ENCODE measurements at regions not wholly inside any gene's neighbourhood (a gene's known extent, or its start where the extent isn't known, plus 50 kb on each side); places are given as distances from the start of the nearest gene placed in this dataset.

DNA sequence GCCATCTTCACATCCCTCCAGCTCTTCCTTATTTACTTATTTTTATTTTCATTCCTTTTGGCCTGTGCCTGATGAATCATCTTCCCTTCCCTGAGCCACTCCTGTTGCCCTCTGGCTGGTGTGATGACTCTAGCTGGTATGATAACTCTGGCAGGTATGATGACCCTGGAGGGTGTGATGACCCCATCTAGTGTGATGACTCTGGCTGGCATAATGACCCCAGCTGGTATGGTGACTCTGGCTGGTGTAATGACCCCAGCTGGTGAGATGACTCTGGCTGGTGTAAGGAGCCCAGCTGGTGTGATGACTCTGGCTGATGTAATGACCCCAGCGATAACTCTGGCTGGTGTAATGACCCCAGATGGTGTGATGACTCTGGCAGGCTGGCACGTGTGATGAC, 426.8 kb downstream of the QKI start:
- TF ChIP-seq, protein P1, sequence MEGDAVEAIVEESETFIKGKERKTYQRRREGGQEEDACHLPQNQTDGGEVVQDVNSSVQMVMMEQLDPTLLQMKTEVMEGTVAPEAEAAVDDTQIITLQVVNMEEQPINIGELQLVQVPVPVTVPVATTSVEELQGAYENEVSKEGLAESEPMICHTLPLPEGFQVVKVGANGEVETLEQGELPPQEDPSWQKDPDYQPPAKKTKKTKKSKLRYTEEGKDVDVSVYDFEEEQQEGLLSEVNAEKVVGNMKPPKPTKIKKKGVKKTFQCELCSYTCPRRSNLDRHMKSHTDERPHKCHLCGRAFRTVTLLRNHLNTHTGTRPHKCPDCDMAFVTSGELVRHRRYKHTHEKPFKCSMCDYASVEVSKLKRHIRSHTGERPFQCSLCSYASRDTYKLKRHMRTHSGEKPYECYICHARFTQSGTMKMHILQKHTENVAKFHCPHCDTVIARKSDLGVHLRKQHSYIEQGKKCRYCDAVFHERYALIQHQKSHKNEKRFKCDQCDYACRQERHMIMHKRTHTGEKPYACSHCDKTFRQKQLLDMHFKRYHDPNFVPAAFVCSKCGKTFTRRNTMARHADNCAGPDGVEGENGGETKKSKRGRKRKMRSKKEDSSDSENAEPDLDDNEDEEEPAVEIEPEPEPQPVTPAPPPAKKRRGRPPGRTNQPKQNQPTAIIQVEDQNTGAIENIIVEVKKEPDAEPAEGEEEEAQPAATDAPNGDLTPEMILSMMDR (IDR thresholded peaks at IDR 0.05; ENCODE audit: insufficient read depth, low read depth, low read length, missing control alignments), result no peak
- no peak for DNase-seq (ENCODE audit: low read depth)
- no peak overlapping the region for H3K4me3 ChIP-seq (ENCODE audit: low read depth, low read length)

DNA sequence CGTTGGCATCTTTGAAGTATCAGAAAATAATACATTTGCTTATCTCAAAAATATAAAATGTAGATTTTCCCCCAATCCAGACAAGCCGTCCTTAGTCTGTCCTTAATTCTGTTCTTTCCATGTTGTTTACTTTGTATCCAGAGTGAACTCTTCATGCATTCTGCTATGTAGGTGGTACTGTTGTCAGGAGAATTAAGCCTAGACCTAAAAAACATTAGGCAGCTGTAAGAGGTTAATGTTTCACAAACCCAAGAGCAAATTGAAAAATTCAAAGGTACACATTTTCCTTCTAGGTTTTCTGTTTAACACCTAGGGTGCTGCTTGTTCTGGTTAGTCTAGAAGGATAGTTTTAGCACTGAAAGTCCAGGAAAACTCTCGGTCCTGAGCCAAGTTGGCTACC, 426.4 kb downstream of the QKI start:
- DNase-seq (ENCODE audit: low read depth), result no peak
- TF ChIP-seq, protein P1 (IDR thresholded peaks at IDR 0.05; ENCODE audit: insufficient read depth, low read depth, low read length, missing control alignments), result no peak
- H3K4me3 ChIP-seq (ENCODE audit: low read depth, low read length), result no peak overlapping the region

GRCh38 chr6:163839296-163839695, 424.8 kb downstream of the QKI start:
- TF ChIP-seq, protein P1 (IDR thresholded peaks at IDR 0.05; ENCODE audit: insufficient read depth, low read depth, low read length, missing control alignments), result no peak
- no peak for DNase-seq (ENCODE audit: low read depth)
- H3K4me3 ChIP-seq (ENCODE audit: low read depth, low read length), result no peak overlapping the region

DNA sequence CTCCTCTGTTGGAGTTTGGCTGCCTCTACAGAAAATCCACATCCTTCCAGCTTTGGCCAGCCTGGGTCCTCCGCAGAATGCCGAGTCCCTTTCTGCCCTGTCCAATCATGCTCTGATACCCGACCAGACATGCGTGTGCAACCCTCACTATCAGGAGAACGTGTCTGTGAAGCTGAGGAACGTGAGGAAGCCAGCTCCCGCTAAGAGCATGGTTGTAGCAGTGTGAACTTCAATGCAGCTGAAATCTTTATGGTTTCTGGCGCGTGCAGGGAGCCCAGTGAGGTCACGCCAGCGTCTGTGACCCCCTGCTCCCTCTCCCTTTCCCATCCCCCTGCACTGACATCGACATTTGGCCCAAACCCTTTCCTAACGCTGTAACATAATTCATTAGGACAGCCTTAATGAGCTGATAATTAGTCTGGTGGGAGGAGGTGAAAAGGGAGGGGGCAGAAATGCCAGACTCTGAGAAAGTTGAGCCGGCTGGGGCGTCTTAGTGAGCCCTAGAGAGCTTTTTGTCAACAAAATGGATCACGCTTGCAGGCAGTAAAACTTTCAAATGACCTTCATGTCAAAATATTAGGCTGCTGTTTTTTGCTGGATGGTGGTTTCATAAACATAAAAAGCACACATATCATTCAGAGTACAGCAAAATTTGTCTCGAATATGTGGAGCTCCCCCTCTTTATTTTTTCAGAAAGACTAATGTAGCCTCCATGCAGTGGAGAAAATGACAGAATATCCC, 423.3 kb downstream of the QKI start:
- TF ChIP-seq, protein P1 (IDR thresholded peaks at IDR 0.05; ENCODE audit: insufficient read depth, low read depth, low read length, missing control alignments), result no peak
- DNase-seq (ENCODE audit: low read depth), result no peak
- no peak overlapping the region for H3K4me3 ChIP-seq (ENCODE audit: low read depth, low read length)

DNA sequence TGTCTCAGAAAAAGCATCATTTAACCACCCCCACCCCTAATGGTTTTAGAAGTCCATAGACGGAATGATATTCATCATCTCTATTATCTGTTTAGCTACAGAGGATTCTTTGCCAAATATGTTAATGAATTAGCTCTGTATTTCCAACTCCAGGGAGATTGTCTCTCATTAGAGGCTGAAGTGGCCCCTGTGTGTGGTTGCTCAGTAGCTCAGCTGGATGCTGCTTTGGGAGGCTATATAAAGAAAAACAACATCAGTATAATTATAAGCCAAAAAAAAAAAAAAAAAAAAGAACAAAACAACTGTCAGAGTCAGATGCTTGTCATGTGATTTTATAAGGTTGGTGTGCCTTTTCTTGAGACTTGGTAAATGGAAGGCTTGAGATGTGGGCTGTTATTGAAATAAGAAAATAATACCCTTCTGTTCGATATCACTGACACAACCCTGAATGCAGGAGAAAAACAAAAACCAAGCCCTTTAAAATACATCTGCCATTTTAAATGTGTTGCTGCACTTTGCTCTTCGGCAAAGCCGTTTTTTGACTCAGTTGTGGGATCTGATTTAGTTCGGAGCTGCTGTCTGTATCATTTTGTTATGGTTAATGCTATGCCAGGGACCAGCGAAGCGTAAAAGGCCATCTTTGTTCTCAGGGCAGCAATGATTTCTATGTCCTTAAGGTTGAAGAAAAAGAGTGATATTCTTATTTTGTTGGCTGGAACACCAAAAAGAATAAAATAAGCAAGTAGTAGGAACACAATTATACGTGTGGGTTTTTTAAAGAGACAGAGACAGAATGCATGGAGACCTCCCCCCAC, 422.6 kb downstream of the QKI start:
- H3K4me3 ChIP-seq (ENCODE audit: low read depth, low read length), result no peak overlapping the region
- TF ChIP-seq, protein P1 (IDR thresholded peaks at IDR 0.05; ENCODE audit: insufficient read depth, low read depth, low read length, missing control alignments), result no peak
- no peak for DNase-seq (ENCODE audit: low read depth)

DNA sequence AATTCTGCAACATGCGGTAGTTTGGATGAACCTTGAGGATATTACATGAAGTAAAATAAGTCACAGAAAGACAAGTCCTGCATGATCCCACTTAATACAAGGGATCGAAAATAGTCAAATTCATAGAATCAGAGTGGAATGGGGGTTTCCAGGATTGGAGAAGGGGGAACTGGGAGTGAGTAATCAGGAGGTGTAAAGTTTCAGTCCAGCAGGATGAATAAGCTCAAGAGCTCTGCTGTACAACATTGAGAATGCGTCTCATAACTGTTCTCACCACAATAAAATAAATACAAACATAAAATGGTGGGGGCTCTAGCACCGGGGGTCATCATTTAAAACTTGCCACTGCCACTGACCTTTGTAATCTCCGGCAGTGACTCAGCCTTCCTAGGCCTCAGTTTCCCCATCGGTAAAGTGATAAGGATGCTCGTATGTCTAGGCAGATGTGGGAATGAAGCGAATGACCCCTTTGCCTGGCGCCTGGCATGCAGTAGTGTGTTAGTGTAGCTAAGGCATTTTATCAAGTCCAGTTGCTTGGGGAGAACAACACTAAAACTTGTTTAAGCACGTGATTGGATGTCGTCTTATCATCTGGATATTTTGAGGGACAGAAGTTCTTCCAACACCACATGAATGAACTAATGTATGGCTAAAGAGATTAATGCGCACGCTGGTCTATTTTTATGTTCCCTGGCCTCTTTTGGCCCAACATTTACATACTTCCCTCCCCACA, 421.1 kb downstream of the QKI start:
- TF ChIP-seq, protein P1 (IDR thresholded peaks at IDR 0.05; ENCODE audit: insufficient read depth, low read depth, low read length, missing control alignments), result no peak
- DNase-seq (ENCODE audit: low read depth), result no peak
- no peak overlapping the region for H3K4me3 ChIP-seq (ENCODE audit: low read depth, low read length)
